Upper lobe of right lung (tissue), 1 donor: ENCODE measurements at regions not wholly inside any gene's neighbourhood (a gene's known extent, or its start where the extent isn't known, plus 50 kb on each side); places are given as distances from the start of the nearest gene placed in this dataset.
A peak's percentile ranks its signal among the peaks of the same experiment; 100 is the strongest.

ENCODE experiments used
- ATAC-seq: fragments of 200-7000 bp; cut with Tn5 transposase; one replicate; pipeline ENCODE4 v1.9.1; 2020; ENCODE audit warnings: mild to moderate bottlenecking, moderate library complexity
- DNase-seq: peaks from one replicate; pipeline ENCODE4 v3.0.0-alpha.2; 2020
- H3K27ac ChIP-seq: fragments of 200-600 bp; one replicate; pipeline ENCODE4 v1.8.0; 2022
- H3K27me3 ChIP-seq: fragments of 200-600 bp; one replicate; pipeline ENCODE4 v1.8.0; 2022; ENCODE audit warnings: mild to moderate bottlenecking
- H3K36me3 ChIP-seq: fragments of 200-600 bp; one replicate; pipeline ENCODE4 v1.8.0; 2022
- H3K4me1 ChIP-seq: fragments of 200-600 bp; one replicate; pipeline ENCODE4 v1.8.0; 2022
- H3K4me3 ChIP-seq: fragments of 200-600 bp; one replicate; pipeline ENCODE4 v1.8.0; 2022; ENCODE audit warnings: mild to moderate bottlenecking
- H3K9me3 ChIP-seq: fragments of 200-600 bp; one replicate; pipeline ENCODE4 v1.8.0; 2022
- CTCF ChIP-seq: fragments of 200-600 bp; IDR thresholded peaks from one replicate; pipeline ENCODE4 v1.8.0; 2022; ENCODE audit warnings: antibody characterized with exemption
- intact Hi-C: fragments of 100-400 bp; cut with DNase I; formaldehyde crosslinking; loops from one replicate; pipeline ENCODE4 v1.11.0; 2022
- donor health status: DM: no; HTN: yes; CAD: no; lungs with severe emphysema.

DNA sequence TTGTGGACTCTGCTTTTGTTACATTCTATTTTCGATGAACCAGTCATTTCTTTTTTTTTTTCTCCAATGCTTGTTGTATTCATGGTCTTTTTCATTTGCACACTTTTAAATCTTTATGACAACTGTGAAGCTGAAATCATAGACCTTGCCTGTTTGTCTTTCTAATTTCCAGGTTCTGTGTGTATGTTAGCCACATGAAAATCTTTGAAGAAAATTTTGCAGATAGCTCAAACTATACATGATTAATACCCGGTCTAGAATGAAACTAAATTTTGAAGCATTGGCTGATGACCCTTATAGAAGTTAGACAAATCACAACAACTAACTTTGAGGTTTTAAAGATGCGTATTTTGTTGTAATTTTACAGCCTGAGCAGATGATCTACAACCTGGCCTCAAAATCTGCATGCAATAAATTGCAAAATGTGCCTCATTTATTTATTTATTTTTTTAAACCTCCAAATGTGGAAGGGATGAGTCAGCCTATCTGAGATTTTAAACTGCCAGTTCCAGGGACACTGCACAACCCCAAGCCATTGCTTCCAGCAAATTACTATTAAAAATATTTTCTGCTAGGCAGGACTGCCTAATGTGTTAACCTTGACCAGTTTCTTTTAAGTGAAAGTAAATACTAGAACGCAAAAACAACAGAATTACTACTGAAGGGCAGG, 96.3 kb upstream of the NAV3 start:
- ATAC-seq: no peak
- TF ChIP-seq CTCF: no peak
- no peaks in the 10 kb centered on the region for H3K36me3 ChIP-seq
- no peaks in the 10 kb centered on the region for H3K4me1 ChIP-seq
- H3K4me3 ChIP-seq: no peak overlapping the region
- no peaks in the 10 kb centered on the region for H3K9me3 ChIP-seq
- intact Hi-C loops: no loop called here
- no peaks in the 10 kb centered on the region for H3K27me3 ChIP-seq
- no peak overlapping the region for H3K27ac ChIP-seq
- DNase-seq: no peak

DNA sequence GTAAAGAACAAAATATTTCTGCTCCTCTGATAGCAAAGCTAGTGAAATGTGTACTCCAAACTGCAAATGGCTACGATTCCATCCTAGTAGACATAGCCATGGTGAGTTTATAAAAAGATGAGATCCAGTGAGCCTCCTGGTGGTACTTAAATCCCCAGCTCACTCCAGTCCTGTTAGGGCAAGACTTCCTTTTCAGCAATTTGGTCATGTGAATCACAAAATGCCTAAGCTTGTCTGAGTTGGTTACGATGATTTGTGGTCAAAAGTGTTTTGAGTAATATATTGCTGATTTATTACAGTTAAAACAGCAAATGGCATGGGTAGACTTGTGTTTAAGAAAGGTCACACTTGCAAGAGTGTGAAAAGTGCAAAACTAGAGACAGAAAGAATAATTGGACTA, 102.7 kb upstream of the NAV3 start:
- Histone ChIP-seq H3K27ac (no peak overlapping the region), H3K4me1 (no peaks in the 10 kb centered on the region), H3K36me3 (no peaks in the 10 kb centered on the region), H3K27me3 (no peaks in the 10 kb centered on the region), H3K9me3 (no peaks in the 10 kb centered on the region), H3K4me3 (no peak overlapping the region)
- TF ChIP-seq CTCF: no peak
- no peak for DNase-seq
- ATAC-seq: no peak
- intact Hi-C loops: no loop called here

GRCh38 chr12:77727442-77728001, 103.2 kb upstream of the NAV3 start:
- Histone ChIP-seq H3K36me3 (no peaks in the 10 kb centered on the region), H3K4me3 (no peak overlapping the region), H3K4me1 (no peaks in the 10 kb centered on the region), H3K27me3 (no peaks in the 10 kb centered on the region), H3K9me3 (no peaks in the 10 kb centered on the region), H3K27ac (no peak overlapping the region)
- DNase-seq (no peak), ATAC-seq (no peak)
- intact Hi-C loops: no loop called here
- TF ChIP-seq CTCF: no peak

DNA sequence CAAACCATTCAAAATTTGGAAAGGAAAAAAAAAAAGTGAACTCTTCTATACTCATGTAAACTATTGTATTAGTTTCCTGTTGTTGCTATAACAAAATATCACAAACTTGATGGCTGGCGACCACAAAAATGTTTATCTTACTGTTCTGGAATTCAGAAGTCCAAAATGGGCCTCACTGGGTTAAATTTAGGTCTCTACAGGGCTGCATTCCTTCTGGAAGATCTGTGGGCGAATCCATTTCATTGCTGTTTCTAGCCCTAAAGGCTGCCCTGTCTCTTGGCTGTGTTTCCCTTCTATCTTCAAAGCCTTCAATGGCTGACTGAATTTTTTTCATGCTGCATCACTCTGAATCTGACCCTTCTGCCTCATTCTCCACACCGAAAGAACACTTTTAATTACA, 105.1 kb upstream of the NAV3 start:
- no peak overlapping the region for H3K4me3 ChIP-seq
- H3K27me3 ChIP-seq: no peaks in the 10 kb centered on the region
- H3K4me1 ChIP-seq: no peaks in the 10 kb centered on the region
- intact Hi-C loops: no loop called here
- H3K9me3 ChIP-seq: no peaks in the 10 kb centered on the region
- no peak for DNase-seq
- no peak overlapping the region for H3K27ac ChIP-seq
- H3K36me3 ChIP-seq: no peaks in the 10 kb centered on the region
- no peak for TF ChIP-seq CTCF
- no peak for ATAC-seq

DNA sequence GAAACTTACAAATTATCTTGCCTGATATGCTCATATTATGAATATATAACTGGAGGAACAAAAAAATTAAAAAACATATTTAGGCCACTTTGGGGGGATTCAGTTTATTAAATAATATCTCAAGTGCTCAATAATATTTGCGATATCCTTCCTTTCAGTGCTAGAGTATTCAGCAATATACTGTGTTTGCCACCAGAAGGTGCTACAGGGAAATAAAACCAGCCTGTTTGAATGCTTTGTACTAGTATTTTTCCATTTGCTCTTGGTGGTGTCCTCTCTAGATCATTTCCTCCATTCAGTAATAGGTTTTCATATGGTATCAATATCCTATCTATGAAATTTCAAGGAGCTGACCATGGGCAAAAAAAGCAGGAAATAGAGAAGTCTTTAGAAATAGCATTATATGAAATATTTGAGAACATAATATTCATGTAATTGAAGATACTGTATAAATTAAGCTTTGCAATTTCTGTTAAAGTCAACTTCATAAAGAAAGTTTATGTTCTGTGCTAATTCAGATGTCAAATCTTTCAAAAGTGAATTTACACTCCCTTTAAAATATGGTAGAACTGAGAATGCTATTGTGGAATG, 106.2 kb upstream of the NAV3 start:
- intact Hi-C loops: no loop called here
- Histone ChIP-seq H3K36me3 (no peaks in the 10 kb centered on the region), H3K27me3 (no peaks in the 10 kb centered on the region), H3K4me3 (no peak overlapping the region), H3K9me3 (no peaks in the 10 kb centered on the region), H3K4me1 (no peaks in the 10 kb centered on the region), H3K27ac (no peak overlapping the region)
- TF ChIP-seq CTCF: peak; percentile 50
- DNase-seq (no peak), ATAC-seq (no peak)
